ENCODE measurements at regions not wholly inside any gene's neighbourhood (a gene's known extent, or its start where the extent isn't known, plus 50 kb on each side); places are given as distances from the start of the nearest gene placed in this dataset.

DNA sequence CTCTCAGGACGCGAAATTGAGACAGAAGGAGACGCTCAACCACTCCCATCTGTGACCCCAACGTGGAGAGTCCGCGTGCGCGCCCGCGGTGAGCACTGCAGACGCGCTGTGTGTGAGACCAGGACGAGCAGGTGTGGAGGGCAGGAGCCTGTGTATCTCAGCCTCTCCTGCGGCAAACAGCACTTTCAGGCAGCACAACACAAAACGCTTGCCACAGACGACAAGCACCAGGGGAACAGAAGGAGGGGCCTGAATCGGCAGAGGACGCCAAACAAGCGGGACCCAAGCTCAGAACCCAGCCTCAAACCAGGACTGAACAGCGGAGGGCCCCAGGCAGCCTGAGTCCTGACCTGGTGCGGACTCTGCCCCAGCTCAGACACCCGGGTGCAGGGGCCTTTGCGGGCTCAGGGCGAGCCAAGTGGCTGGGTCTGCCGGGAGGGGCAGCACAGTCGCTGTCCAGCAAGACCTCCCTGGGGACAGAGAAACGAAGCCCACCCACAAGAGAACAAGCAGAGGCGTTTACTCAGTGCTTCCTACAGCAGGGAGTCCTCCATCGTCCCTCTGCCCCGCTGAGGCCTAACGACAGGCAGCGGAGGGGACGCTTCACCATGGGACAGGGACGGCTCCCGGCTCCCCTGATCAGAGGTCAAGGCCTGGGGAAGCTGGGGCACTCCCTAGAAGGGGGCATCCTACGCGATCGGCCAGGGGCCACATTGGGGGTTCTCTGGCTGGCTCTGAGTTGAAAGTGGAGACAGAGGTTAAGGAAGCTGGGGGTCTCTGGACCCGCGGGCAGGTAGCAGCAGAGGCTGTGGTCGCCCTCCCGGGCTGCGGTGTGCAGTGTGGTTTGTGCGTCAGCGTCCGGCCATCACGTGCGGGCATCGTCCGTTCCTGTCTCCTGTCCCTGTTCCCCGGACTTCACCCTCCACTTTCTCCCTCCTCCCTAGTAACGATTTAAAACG is 560.8 kb downstream of the BRD1 start:
- H2AFZ ChIP-seq (ENCODE audit: low read length), result no peak overlapping the region
- H3K4me2 ChIP-seq (ENCODE audit: low read depth, low read length), result no peak overlapping the region
- intact Hi-C loops (cut with micrococcal nuclease; ENCODE audit: unreplicated experiment) (no loop called here), in situ Hi-C loops (cut with HindIII; ENCODE audit: extremely low pct_ligation_motif_present, low pct_unique_long_range_greater_than_20kb) (no loop called here)
- H3K9ac ChIP-seq (ENCODE audit: insufficient read depth, low read depth, low read length), result no peak overlapping the region
- no peaks in the 10 kb centered on the region for H3K79me2 ChIP-seq (ENCODE audit: insufficient read depth, low read length)
- no peaks in the 10 kb centered on the region for H3K9me3 ChIP-seq (ENCODE audit: low read length)
- H3K27me3 ChIP-seq (ENCODE audit: control insufficient read depth in 1 of 2, insufficient read depth in 2 of 2, low read length in 2 of 2), result peaks cover 2 to 43% of the 10 kb centered on the region in 2 experiments
- no TSS peak for BruUV-seq (replicated peaks)
- no peaks in the 10 kb centered on the region for H4K20me1 ChIP-seq (ENCODE audit: insufficient read depth, low read length)
- TF ChIP-seq RFX1 (IDR thresholded peaks at IDR 0.05), result no peak
- TF ChIP-seq TEAD3 (CRISPR knock-in tag; optimal IDR thresholded peaks at IDR 0.05; ENCODE audit: borderline replicate concordance), result no peak
- TF ChIP-seq ZNF432 (CRISPR knock-in tag; IDR thresholded peaks at IDR 0.05; ENCODE audit: borderline replicate concordance), result no peak
- TF ChIP-seq, protein P1, sequence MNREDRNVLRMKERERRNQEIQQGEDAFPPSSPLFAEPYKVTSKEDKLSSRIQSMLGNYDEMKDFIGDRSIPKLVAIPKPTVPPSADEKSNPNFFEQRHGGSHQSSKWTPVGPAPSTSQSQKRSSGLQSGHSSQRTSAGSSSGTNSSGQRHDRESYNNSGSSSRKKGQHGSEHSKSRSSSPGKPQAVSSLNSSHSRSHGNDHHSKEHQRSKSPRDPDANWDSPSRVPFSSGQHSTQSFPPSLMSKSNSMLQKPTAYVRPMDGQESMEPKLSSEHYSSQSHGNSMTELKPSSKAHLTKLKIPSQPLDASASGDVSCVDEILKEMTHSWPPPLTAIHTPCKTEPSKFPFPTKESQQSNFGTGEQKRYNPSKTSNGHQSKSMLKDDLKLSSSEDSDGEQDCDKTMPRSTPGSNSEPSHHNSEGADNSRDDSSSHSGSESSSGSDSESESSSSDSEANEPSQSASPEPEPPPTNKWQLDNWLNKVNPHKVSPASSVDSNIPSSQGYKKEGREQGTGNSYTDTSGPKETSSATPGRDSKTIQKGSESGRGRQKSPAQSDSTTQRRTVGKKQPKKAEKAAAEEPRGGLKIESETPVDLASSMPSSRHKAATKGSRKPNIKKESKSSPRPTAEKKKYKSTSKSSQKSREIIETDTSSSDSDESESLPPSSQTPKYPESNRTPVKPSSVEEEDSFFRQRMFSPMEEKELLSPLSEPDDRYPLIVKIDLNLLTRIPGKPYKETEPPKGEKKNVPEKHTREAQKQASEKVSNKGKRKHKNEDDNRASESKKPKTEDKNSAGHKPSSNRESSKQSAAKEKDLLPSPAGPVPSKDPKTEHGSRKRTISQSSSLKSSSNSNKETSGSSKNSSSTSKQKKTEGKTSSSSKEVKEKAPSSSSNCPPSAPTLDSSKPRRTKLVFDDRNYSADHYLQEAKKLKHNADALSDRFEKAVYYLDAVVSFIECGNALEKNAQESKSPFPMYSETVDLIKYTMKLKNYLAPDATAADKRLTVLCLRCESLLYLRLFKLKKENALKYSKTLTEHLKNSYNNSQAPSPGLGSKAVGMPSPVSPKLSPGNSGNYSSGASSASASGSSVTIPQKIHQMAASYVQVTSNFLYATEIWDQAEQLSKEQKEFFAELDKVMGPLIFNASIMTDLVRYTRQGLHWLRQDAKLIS (CRISPR knock-in tag; IDR thresholded peaks at IDR 0.05), result no peak
- no peak for TF ChIP-seq ZKSCAN8 (CRISPR knock-in tag; IDR thresholded peaks at IDR 0.05; ENCODE audit: borderline replicate concordance)
- TF ChIP-seq, protein P2, sequence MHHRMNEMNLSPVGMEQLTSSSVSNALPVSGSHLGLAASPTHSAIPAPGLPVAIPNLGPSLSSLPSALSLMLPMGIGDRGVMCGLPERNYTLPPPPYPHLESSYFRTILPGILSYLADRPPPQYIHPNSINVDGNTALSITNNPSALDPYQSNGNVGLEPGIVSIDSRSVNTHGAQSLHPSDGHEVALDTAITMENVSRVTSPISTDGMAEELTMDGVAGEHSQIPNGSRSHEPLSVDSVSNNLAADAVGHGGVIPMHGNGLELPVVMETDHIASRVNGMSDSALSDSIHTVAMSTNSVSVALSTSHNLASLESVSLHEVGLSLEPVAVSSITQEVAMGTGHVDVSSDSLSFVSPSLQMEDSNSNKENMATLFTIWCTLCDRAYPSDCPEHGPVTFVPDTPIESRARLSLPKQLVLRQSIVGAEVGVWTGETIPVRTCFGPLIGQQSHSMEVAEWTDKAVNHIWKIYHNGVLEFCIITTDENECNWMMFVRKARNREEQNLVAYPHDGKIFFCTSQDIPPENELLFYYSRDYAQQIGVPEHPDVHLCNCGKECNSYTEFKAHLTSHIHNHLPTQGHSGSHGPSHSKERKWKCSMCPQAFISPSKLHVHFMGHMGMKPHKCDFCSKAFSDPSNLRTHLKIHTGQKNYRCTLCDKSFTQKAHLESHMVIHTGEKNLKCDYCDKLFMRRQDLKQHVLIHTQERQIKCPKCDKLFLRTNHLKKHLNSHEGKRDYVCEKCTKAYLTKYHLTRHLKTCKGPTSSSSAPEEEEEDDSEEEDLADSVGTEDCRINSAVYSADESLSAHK (CRISPR knock-in tag; IDR thresholded peaks at IDR 0.05; ENCODE audit: borderline replicate concordance), result no peak
- TF ChIP-seq HDAC2 (CRISPR knock-in tag; IDR thresholded peaks at IDR 0.05), result no peak
- TF ChIP-seq NPAS2 (CRISPR knock-in tag; IDR thresholded peaks at IDR 0.05; ENCODE audit: borderline replicate concordance), result no peak
- TF ChIP-seq SMAD9 (CRISPR knock-in tag; IDR thresholded peaks at IDR 0.05), result no peak
- TF ChIP-seq ZNF562 (CRISPR knock-in tag; IDR thresholded peaks at IDR 0.05; ENCODE audit: borderline replicate concordance), result no peak
- TF ChIP-seq, protein P3, sequence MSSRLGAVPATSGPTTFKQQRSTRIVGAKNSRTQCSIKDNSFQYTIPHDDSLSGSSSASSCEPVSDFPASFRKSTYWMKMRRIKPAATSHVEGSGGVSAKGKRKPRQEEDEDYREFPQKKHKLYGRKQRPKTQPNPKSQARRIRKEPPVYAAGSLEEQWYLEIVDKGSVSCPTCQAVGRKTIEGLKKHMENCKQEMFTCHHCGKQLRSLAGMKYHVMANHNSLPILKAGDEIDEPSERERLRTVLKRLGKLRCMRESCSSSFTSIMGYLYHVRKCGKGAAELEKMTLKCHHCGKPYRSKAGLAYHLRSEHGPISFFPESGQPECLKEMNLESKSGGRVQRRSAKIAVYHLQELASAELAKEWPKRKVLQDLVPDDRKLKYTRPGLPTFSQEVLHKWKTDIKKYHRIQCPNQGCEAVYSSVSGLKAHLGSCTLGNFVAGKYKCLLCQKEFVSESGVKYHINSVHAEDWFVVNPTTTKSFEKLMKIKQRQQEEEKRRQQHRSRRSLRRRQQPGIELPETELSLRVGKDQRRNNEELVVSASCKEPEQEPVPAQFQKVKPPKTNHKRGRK (CRISPR knock-in tag; IDR thresholded peaks at IDR 0.05), result no peak
- ChIA-PET POLR2A (no interaction called here), CTCF (ENCODE audit: low intra/inter-chr PET ratio, low total read pairs) (no interaction called here)
- DNase-seq (ENCODE audit: low spot score) (no peak), ATAC-seq (peak; percentile 72), FAIRE-seq (no peak)
- 50% methylated on average over 24 of the region's 53 CpGs for WGBS (ENCODE audit: low lambda C conversion rate)
- H3K4me3 ChIP-seq (replicated peaks in 1 of 3; ENCODE audit: insufficient read depth in 1 of 3, low read depth in 2 of 3, low read length in 3 of 3), result no peak overlapping the region
- no peaks in the 10 kb centered on the region for H3K4me1 ChIP-seq (ENCODE audit: insufficient read depth, low read length)
- no peaks in the 10 kb centered on the region for H3K36me3 ChIP-seq (replicated peaks in 1 of 2; ENCODE audit: control insufficient read depth in 1 of 2, insufficient read depth in 2 of 2, low read length in 2 of 2)
- H3K27ac ChIP-seq (ENCODE audit: extremely low read length, insufficient read depth, low read length), result no peak overlapping the region

Measured in HepG2 (cell line).